Endothelial cell of umbilical vein (primary cell): ENCODE measurements at regions not wholly inside any gene's neighbourhood (a gene's known extent, or its start where the extent isn't known, plus 50 kb on each side); places are given as distances from the start of the nearest gene placed in this dataset.

Source experiments
- BruUV-seq: library from RNA; stranded (reverse); fragments of 400-500 nt; replicated peaks from 2 replicates; lab custom pipeline; 2021; lab: Mats Ljungman, UMichigan
- CTCF ChIA-PET: fragments of 300-600, 350-600 bp; sonication (Branson Sonifier 250); formaldehyde crosslinking; loops from one replicate; lab custom pipeline; 2021; ENCODE audit warnings: antibody characterized with exemption, inconsistent platforms; lab: Charles Lee
- POLR2A ChIA-PET: fragments of 300-600, 350-600 bp; sonication (Branson Sonifier 250); formaldehyde crosslinking; loops from one replicate; lab custom pipeline; 2021; ENCODE audit warnings: antibody characterized with exemption, inconsistent platforms; lab: Charles Lee
- DNase-seq: peaks from one replicate; pipeline ENCODE4 v3.0.0-alpha.2; 2011; ENCODE audit warnings: low read depth, low spot score
- FAIRE-seq: peaks from 2 replicates; lab custom pipeline; 2011; peaks lifted over from hg19 to GRCh38; lab: Jason Lieb, UNC
- H2AFZ ChIP-seq: 2 replicates; pipeline ENCODE4 v1.6.0; 2012; ENCODE audit warnings: low read depth, low read length, control low read depth, inconsistent platforms
- H3K27ac ChIP-seq: 2 replicates; pipeline ENCODE4 v1.5.1; 2011; ENCODE audit warnings: low read depth, mild to moderate bottlenecking, control low read depth, low read length, moderate library complexity; ENCODE audit not compliant: insufficient read depth
- H3K27me3 ChIP-seq, 2 experiments: 2 replicates each; pipeline versions ENCODE4 v1.6.0 to v1.6.1; 2011; ENCODE audit warnings: low read length in 2 of 2, mixed read lengths in 1 of 2; ENCODE audit not compliant: control insufficient read depth in 2 of 2, insufficient read depth in 2 of 2
- H3K36me3 ChIP-seq, 2 experiments: 2 replicates in 1 of 2; 3 replicates in 1 of 2; pipeline ENCODE4 v1.5.1; 2011; ENCODE audit warnings: low read length in 2 of 2, mild to moderate bottlenecking in 1 of 2, moderate library complexity in 1 of 2; ENCODE audit not compliant: control insufficient read depth in 2 of 2, insufficient read depth in 2 of 2; ENCODE audit errors: extremely low read depth in 1 of 2
- H3K4me1 ChIP-seq: 3 replicates; pipeline ENCODE4 v1.5.1; 2011; ENCODE audit warnings: mild to moderate bottlenecking, low read length; ENCODE audit not compliant: control insufficient read depth, insufficient read depth; ENCODE audit errors: extremely low read depth
- H3K4me2 ChIP-seq: 2 replicates; pipeline ENCODE4 v1.6.1; 2011; ENCODE audit warnings: low read length, control low read depth, mixed read lengths; ENCODE audit not compliant: insufficient read depth
- H3K4me3 ChIP-seq, 3 experiments: fragments of 200-600 bp in 1 of 3; sonication (generic), shearing (Covaris generic) in 1 of 3; replicated peaks in 1 of 3; 2 replicates each; pipeline ENCODE4 v1.5.1; 2011 to 2016; ENCODE audit warnings: control low read depth in 3 of 3, low read length in 3 of 3, mild to moderate bottlenecking in 2 of 3, inconsistent platforms in 1 of 3, low read depth in 1 of 3, moderate library complexity in 1 of 3; ENCODE audit not compliant: insufficient read depth in 1 of 3
- H3K79me2 ChIP-seq: 2 replicates; pipeline ENCODE4 v1.6.0; 2012; ENCODE audit warnings: low read length, inconsistent platforms; ENCODE audit not compliant: control insufficient read depth, insufficient read depth
- H3K9ac ChIP-seq: replicated peaks from 2 replicates; pipeline ENCODE3; 2011; ENCODE audit warnings: low read length, control low read depth; ENCODE audit not compliant: insufficient read depth; ENCODE audit errors: extremely low read depth
- H3K9me1 ChIP-seq: replicated peaks from 3 replicates; pipeline ENCODE4 v1.6.0; 2011; ENCODE audit warnings: mild to moderate bottlenecking, low read length; ENCODE audit not compliant: control insufficient read depth, insufficient read depth; ENCODE audit errors: extremely low read depth
- H3K9me3 ChIP-seq: replicated peaks from 2 replicates; pipeline ENCODE4 v1.5.1; 2012; ENCODE audit warnings: low read length, inconsistent platforms; ENCODE audit not compliant: control insufficient read depth, insufficient read depth
- H4K20me1 ChIP-seq: replicated peaks from 2 replicates; pipeline ENCODE3; 2011; ENCODE audit warnings: mild to moderate bottlenecking, low read length; ENCODE audit not compliant: control insufficient read depth, insufficient read depth; ENCODE audit errors: extremely low read depth
- FOS ChIP-seq: IDR thresholded peaks from 2 replicates; pipeline ENCODE4 v1.6.1; 2011; ENCODE audit warnings: mild to moderate bottlenecking, low read length, moderate library complexity, borderline replicate concordance; ENCODE audit not compliant: insufficient read depth
- GATA2 ChIP-seq: IDR thresholded peaks from 2 replicates; pipeline ENCODE4 v1.7.0; 2011; ENCODE audit warnings: low read depth, mild to moderate bottlenecking, moderate library complexity, mixed read lengths, low read length; ENCODE audit not compliant: insufficient read length, insufficient read depth
- JUN ChIP-seq: IDR thresholded peaks from 2 replicates; pipeline ENCODE4 v1.6.1; 2011; ENCODE audit warnings: borderline replicate concordance, low read depth; ENCODE audit not compliant: insufficient read length, insufficient read depth
- MAX ChIP-seq: IDR thresholded peaks from 2 replicates; pipeline ENCODE4 v1.6.1; 2011; ENCODE audit not compliant: insufficient read depth, insufficient read length
- MYC ChIP-seq: IDR thresholded peaks from one replicate; pipeline ENCODE4 v1.6.1; 2011; ENCODE audit warnings: mild to moderate bottlenecking, low read depth, low read length
- POLR2A ChIP-seq: IDR thresholded peaks from 2 replicates; pipeline ENCODE4 v1.6.1; 2012; ENCODE audit warnings: low read depth, mild to moderate bottlenecking, control low read depth, low read length
- POLR2AphosphoS5 ChIP-seq: IDR thresholded peaks from 2 replicates; pipeline ENCODE4 v1.6.1; 2012; ENCODE audit warnings: low read depth, mild to moderate bottlenecking, control low read depth, low read length, moderate library complexity; ENCODE audit not compliant: insufficient read depth
- dilution Hi-C: fragments of 300-500 bp; cut with MboI; formaldehyde crosslinking; loops from one replicate; pipeline ENCODE4 v1.15.0; 2019; ENCODE audit warnings: low sequenced_read_pairs; ENCODE audit not compliant: extremely low pct_ligation_motif_present
- intact Hi-C: fragments of 100-400 bp; cut with micrococcal nuclease; formaldehyde crosslinking; loops from one replicate; pipeline ENCODE4 v1.10.0; 2022
- TF ChIP-seq, protein P1 (sequence below), 2 donors: IDR thresholded peaks; 1 replicate in 1 of 2; 2 replicates in 1 of 2; pipeline ENCODE4 v1.5.1; 2011; ENCODE audit warnings: low read length in 2 of 2, mild to moderate bottlenecking in 2 of 2, moderate library complexity in 2 of 2, control low read depth in 1 of 2, inconsistent platforms in 1 of 2, low read depth in 1 of 2; ENCODE audit not compliant: insufficient read depth in 1 of 2; ENCODE audit errors: extremely low read depth in 1 of 2

DNA sequence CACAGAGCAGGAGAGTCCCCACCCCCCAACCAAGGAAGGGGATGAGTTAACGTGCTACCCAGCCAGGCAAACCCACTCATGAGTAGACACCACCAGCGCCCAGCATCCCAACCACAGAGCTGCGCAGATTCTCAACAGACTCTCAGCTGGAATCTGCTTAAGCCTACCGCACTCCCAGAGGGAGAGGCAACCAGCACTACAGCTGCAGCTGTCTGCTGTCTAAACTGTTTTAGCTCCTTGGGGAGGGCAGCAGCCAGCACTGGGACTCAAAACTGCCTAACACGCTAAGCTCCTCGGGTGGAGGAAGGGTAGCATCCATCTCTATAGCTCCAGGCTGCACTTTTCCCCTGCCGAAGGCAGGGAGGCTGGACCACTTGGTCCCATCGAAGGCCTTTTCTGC, 539.8 kb downstream of the EPHA7 start:
- Histone ChIP-seq H3K4me1 (no peaks in the 10 kb centered on the region), H2AFZ (no peak overlapping the region), H3K9ac (no peak overlapping the region), H3K9me1 (no peaks in the 10 kb centered on the region), H3K79me2 (no peaks in the 10 kb centered on the region), H3K4me3 (no peak overlapping the region), H3K9me3 (no peaks in the 10 kb centered on the region), H3K36me3 (no peaks in the 10 kb centered on the region), H3K4me2 (no peak overlapping the region), H3K27ac (no peak overlapping the region), H3K27me3 (no peaks in the 10 kb centered on the region), H4K20me1 (no peaks in the 10 kb centered on the region)
- CTCF ChIA-PET, result no interaction called here
- no peak for DNase-seq
- intact Hi-C loops, result no loop called here
- no TSS peak for BruUV-seq
- dilution Hi-C loops, result no loop called here
- no peak for TF ChIP-seq MAX
- TF ChIP-seq POLR2AphosphoS5, result no peak
- TF ChIP-seq MYC, result no peak
- FAIRE-seq, result no peak
- POLR2A ChIA-PET, result no interaction called here

DNA sequence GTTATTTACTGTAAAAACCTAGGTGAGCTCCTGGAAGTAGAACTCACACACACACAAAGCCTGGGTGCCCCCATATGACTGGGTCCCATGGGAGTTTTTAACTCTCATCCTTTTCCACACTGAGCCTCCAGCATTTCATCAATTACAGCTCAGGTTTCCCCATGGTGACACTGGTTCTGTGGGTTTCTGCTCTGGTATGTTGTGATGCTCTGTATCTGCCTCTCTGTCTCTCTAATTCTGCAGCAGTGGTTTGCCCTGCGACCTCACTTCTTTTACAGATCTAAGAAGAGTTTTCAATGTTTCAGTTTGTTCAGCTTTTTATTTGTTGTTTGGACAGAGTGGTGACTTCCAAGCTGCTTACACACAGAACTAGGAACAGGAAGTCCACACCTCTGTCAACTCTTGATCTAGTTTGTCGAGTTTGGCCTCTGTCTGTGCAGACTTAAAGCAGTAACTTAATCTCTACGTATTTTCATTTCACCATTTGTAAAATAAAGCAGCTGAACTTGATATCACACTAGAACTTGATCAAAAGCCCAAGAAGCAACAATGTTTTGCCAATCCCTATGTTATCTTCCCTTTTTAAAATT, 554.3 kb downstream of the EPHA7 start:
- DNase-seq, result no peak
- Histone ChIP-seq H3K4me3 (no peak overlapping the region), H3K4me1 (no peaks in the 10 kb centered on the region), H3K9me1 (no peaks in the 10 kb centered on the region), H3K4me2 (no peak overlapping the region), H3K36me3 (no peaks in the 10 kb centered on the region), H3K9me3 (no peaks in the 10 kb centered on the region), H4K20me1 (no peaks in the 10 kb centered on the region), H3K79me2 (no peaks in the 10 kb centered on the region), H2AFZ (no peak overlapping the region), H3K27me3 (no peaks in the 10 kb centered on the region), H3K27ac (no peak overlapping the region), H3K9ac (no peak overlapping the region)
- CTCF ChIA-PET, result interaction anchor here (0.6 to 0.8 kb wide), 2 partner anchors 10 to 879 kb away, joined by 3 read pairs; no protein-coding TSS in a partner anchor
- dilution Hi-C loops, result no loop called here
- intact Hi-C loops, result no loop called here
- POLR2A ChIA-PET, result no interaction called here
- no peak for FAIRE-seq
- no TSS peak for BruUV-seq
- TF ChIP-seq GATA2 (no peak), JUN (no peak), FOS (no peak), POLR2AphosphoS5 (no peak), MAX (no peak), POLR2A (no peak)
- TF ChIP-seq, protein P1, sequence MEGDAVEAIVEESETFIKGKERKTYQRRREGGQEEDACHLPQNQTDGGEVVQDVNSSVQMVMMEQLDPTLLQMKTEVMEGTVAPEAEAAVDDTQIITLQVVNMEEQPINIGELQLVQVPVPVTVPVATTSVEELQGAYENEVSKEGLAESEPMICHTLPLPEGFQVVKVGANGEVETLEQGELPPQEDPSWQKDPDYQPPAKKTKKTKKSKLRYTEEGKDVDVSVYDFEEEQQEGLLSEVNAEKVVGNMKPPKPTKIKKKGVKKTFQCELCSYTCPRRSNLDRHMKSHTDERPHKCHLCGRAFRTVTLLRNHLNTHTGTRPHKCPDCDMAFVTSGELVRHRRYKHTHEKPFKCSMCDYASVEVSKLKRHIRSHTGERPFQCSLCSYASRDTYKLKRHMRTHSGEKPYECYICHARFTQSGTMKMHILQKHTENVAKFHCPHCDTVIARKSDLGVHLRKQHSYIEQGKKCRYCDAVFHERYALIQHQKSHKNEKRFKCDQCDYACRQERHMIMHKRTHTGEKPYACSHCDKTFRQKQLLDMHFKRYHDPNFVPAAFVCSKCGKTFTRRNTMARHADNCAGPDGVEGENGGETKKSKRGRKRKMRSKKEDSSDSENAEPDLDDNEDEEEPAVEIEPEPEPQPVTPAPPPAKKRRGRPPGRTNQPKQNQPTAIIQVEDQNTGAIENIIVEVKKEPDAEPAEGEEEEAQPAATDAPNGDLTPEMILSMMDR (IDR thresholded peaks at IDR 0.05; ENCODE audit: extremely low read depth in 1 of 2, insufficient read depth in 1 of 2, low read depth in 1 of 2, low read length in 2 of 2), result no peak
